Astrocyte of the cerebellum (primary cell): ENCODE measurements at regions not wholly inside any gene's neighbourhood (a gene's known extent, or its start where the extent isn't known, plus 50 kb on each side); places are given as distances from the start of the nearest gene placed in this dataset.

Experiments
- DNase-seq: peaks from one replicate; pipeline ENCODE4 v3.0.0-alpha.2; 2011; ENCODE audit warnings: low read depth
- H3K4me3 ChIP-seq: 2 replicates; pipeline ENCODE4 v1.5.1; 2011; ENCODE audit warnings: mild to moderate bottlenecking, low read depth, low read length, moderate library complexity
- CTCF ChIP-seq: IDR thresholded peaks from 2 replicates; pipeline ENCODE4 v1.5.1; 2012; ENCODE audit warnings: low read length, low read depth, moderate library complexity, mild to moderate bottlenecking; ENCODE audit errors: missing control alignments
- in situ Hi-C: cut with HindIII; loops from 2 replicates; pipeline ENCODE4 v1.10.0; 2017; ENCODE audit warnings: low sequenced_read_pairs

GRCh38 chr15:56868170-56868569 lies 50.3 kb upstream of the TCF12 start:
- H3K4me3 ChIP-seq: no peak overlapping the region
- in situ Hi-C loops: no loop called here
- no peak for DNase-seq
- TF ChIP-seq CTCF: no peak

- no peak for DNase-seq
- no peak for TF ChIP-seq CTCF
- no peak overlapping the region for H3K4me3 ChIP-seq
- in situ Hi-C loops: no loop called here
Measured at GRCh38 chr15:56866803-56867202, 51.6 kb upstream of the TCF12 start.

- in situ Hi-C loops: no loop called here
- no peak overlapping the region for H3K4me3 ChIP-seq
- DNase-seq: no peak
- TF ChIP-seq CTCF: no peak
Measured at GRCh38 chr15:56857828-56858227, 60.6 kb upstream of the TCF12 start.

- TF ChIP-seq CTCF: no peak
Measured at GRCh38 chr15:56856934-56857333, 61.5 kb upstream of the TCF12 start.

GRCh38 chr15:56844892-56845291 lies 73.6 kb upstream of the TCF12 start:
- in situ Hi-C loops: no loop called here
- no peak for TF ChIP-seq CTCF
- DNase-seq: no peak
- no peak overlapping the region for H3K4me3 ChIP-seq

More at GRCh38 chr15:56856934-56857333, 61.5 kb upstream of the TCF12 start:
- in situ Hi-C loops: no loop called here
- no peak for DNase-seq
- no peak overlapping the region for H3K4me3 ChIP-seq

- no peak overlapping the region for H3K4me3 ChIP-seq
- no peak for DNase-seq
- in situ Hi-C loops: no loop called here
- no peak for TF ChIP-seq CTCF
Measured at GRCh38 chr15:56844471-56844870, 74.0 kb upstream of the TCF12 start.

- in situ Hi-C loops: no loop called here
- H3K4me3 ChIP-seq: no peak overlapping the region
- no peak for TF ChIP-seq CTCF
- DNase-seq: no peak
Measured at GRCh38 chr15:56839641-56840040, 78.8 kb upstream of the TCF12 start.
